OCI-LY1 (cell line): ENCODE measurements at regions not wholly inside any gene's neighbourhood (a gene's known extent, or its start where the extent isn't known, plus 50 kb on each side); places are given as distances from the start of the nearest gene placed in this dataset.

Experiments
- H2AFZ ChIP-seq: fragments of 200-600 bp; sonication (generic), shearing (Covaris generic); 2 replicates; pipeline ENCODE4 v1.6.0; 2014; ENCODE audit warnings: antibody characterized with exemption, mild to moderate bottlenecking, low read length
- H3F3A ChIP-seq: fragments of 200-600 bp; sonication (generic), shearing (Covaris generic); 2 replicates; pipeline ENCODE4 v1.6.0; 2014; ENCODE audit warnings: mild to moderate bottlenecking, antibody characterized with exemption, low read length, moderate library complexity; ENCODE audit not compliant: insufficient read depth
- H3K27ac ChIP-seq: fragments of 200-600 bp; sonication (generic); 2 replicates; pipeline ENCODE4 v1.5.1; 2014; ENCODE audit warnings: low read length, mixed run types, mild to moderate bottlenecking, low read depth; ENCODE audit not compliant: poor library complexity, severe bottlenecking
- H3K27me3 ChIP-seq: fragments of 200-600 bp; sonication (generic); 2 replicates; pipeline ENCODE4 v1.6.0; 2014; ENCODE audit warnings: antibody characterized with exemption, mild to moderate bottlenecking, low read length, moderate library complexity; ENCODE audit not compliant: insufficient read depth
- H3K36me3 ChIP-seq: fragments of 200-600 bp; sonication (generic); 2 replicates; pipeline ENCODE4 v1.6.1; 2014; ENCODE audit warnings: mild to moderate bottlenecking, antibody characterized with exemption, low read length, moderate library complexity, mixed read lengths; ENCODE audit not compliant: insufficient read depth
- H3K4me1 ChIP-seq: fragments of 200-600 bp; sonication (generic); 2 replicates; pipeline ENCODE4 v1.5.1; 2014; ENCODE audit warnings: mild to moderate bottlenecking, low read length, moderate library complexity; ENCODE audit not compliant: insufficient read depth, severe bottlenecking
- H3K4me2 ChIP-seq: fragments of 200-600 bp; sonication (generic), shearing (Covaris generic); 2 replicates; pipeline ENCODE4 v1.6.1; 2014; ENCODE audit warnings: low read length
- H3K4me3 ChIP-seq: fragments of 200-600 bp; sonication (generic); 2 replicates; pipeline ENCODE4 v1.5.1; 2014; ENCODE audit warnings: low read length, low read depth, mild to moderate bottlenecking, mixed read lengths; ENCODE audit not compliant: poor library complexity, severe bottlenecking
- H3K79me2 ChIP-seq: fragments of 200-600 bp; shearing (Covaris generic); 2 replicates; pipeline ENCODE4 v1.6.1; 2016; ENCODE audit warnings: mixed run types, low read length, mixed read lengths; ENCODE audit not compliant: insufficient read depth
- H3K9ac ChIP-seq: fragments of 200-600 bp; sonication (generic), shearing (Covaris generic); 2 replicates; pipeline ENCODE4 v1.6.1; 2014; ENCODE audit warnings: mild to moderate bottlenecking, low read length, mixed read lengths
- H3K9me2 ChIP-seq: fragments of 200-600 bp; sonication (generic), shearing (Covaris generic); 2 replicates; pipeline ENCODE4 v1.6.1; 2014; ENCODE audit warnings: low read depth, mild to moderate bottlenecking, low read length, mixed read lengths
- H3K9me3 ChIP-seq: fragments of 200-600 bp; shearing (Covaris generic); 2 replicates; pipeline ENCODE4 v1.6.1; 2014; ENCODE audit warnings: low read length, mixed read lengths
- H4K20me1 ChIP-seq: fragments of 200-600 bp; sonication (generic), shearing (Covaris generic); 2 replicates; pipeline ENCODE4 v1.6.0; 2016; ENCODE audit warnings: mild to moderate bottlenecking, low read length; ENCODE audit not compliant: insufficient read depth
- EZH2 ChIP-seq: fragments of 200-600 bp; sonication (generic), shearing (Covaris generic); IDR thresholded peaks from 2 replicates; pipeline ENCODE4 v1.8.0; 2017; ENCODE audit warnings: borderline replicate concordance, mixed run types, mild to moderate bottlenecking, antibody characterized with exemption, low read length, moderate library complexity, mixed read lengths
- TF ChIP-seq, protein P1 (sequence below): fragments of 200-600 bp; sonication (generic), shearing (Covaris generic); IDR thresholded peaks from 2 replicates; pipeline ENCODE4 v1.5.1; 2017; ENCODE audit warnings: mild to moderate bottlenecking, antibody characterized with exemption, low read length, moderate library complexity, mixed read lengths

GRCh38 chr1:168468042-168468809 is 75.6 kb downstream of the XCL2 start:
- Histone ChIP-seq H2AFZ (no peak overlapping the region), H3K36me3 (no peaks in the 10 kb centered on the region), H3F3A (no peaks in the 10 kb centered on the region)

DNA sequence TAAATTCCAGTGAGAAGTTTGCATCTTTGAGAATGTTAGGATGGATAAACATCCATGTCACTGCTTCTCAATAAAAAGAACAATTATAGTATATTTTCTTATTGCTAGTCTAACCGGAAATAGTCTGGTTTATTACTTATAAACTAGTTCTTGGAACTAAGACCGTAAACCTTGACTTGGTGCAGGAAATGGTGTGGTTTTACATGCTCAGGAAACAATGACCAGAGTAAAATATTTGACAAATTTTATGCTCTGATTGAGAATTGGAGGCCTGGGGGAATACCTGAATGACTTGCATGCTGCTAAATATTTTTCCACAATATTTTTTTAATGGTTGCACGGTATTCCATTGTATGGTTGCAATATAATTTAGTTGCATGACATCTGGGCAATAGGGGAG is 76.3 kb downstream of the XCL2 start:
- no peaks in the 10 kb centered on the region; the same call in 1 of the 2 replicates for H3K27me3 ChIP-seq
- no peaks in the 10 kb centered on the region for H4K20me1 ChIP-seq
- H3K4me3 ChIP-seq, result no peak overlapping the region
- no peak overlapping the region for H3K27ac ChIP-seq
- no peaks in the 10 kb centered on the region for H3F3A ChIP-seq
- no peaks in the 10 kb centered on the region for H3K36me3 ChIP-seq
- TF ChIP-seq, protein P1, sequence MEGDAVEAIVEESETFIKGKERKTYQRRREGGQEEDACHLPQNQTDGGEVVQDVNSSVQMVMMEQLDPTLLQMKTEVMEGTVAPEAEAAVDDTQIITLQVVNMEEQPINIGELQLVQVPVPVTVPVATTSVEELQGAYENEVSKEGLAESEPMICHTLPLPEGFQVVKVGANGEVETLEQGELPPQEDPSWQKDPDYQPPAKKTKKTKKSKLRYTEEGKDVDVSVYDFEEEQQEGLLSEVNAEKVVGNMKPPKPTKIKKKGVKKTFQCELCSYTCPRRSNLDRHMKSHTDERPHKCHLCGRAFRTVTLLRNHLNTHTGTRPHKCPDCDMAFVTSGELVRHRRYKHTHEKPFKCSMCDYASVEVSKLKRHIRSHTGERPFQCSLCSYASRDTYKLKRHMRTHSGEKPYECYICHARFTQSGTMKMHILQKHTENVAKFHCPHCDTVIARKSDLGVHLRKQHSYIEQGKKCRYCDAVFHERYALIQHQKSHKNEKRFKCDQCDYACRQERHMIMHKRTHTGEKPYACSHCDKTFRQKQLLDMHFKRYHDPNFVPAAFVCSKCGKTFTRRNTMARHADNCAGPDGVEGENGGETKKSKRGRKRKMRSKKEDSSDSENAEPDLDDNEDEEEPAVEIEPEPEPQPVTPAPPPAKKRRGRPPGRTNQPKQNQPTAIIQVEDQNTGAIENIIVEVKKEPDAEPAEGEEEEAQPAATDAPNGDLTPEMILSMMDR, result no peak
- TF ChIP-seq EZH2, result no peak
- H2AFZ ChIP-seq, result no peak overlapping the region
- H3K4me1 ChIP-seq, result no peaks in the 10 kb centered on the region
- H3K9ac ChIP-seq, result no peak overlapping the region
- no peaks in the 10 kb centered on the region for H3K9me3 ChIP-seq
- H3K4me2 ChIP-seq, result no peak overlapping the region
- H3K9me2 ChIP-seq, result no peaks in the 10 kb centered on the region
- no peaks in the 10 kb centered on the region for H3K79me2 ChIP-seq

More at GRCh38 chr1:168468042-168468809, 75.6 kb downstream of the XCL2 start:
- H3K27me3 ChIP-seq, result no peaks in the 10 kb centered on the region
- H3K79me2 ChIP-seq, result no peaks in the 10 kb centered on the region
- TF ChIP-seq, protein P1, result no peak
- TF ChIP-seq EZH2, result no peak
- H3K9me3 ChIP-seq, result no peaks in the 10 kb centered on the region
- no peak overlapping the region for H3K27ac ChIP-seq
- H3K4me1 ChIP-seq, result no peaks in the 10 kb centered on the region
- H3K9me2 ChIP-seq, result no peaks in the 10 kb centered on the region
- H3K4me2 ChIP-seq, result no peak overlapping the region
- H3K9ac ChIP-seq, result no peak overlapping the region
- no peak overlapping the region for H3K4me3 ChIP-seq
- no peaks in the 10 kb centered on the region for H4K20me1 ChIP-seq

GRCh38 chr1:168466714-168467131 is 77.1 kb downstream of the XCL2 start:
- no peak overlapping the region for H3K4me2 ChIP-seq
- no peaks in the 10 kb centered on the region for H3K36me3 ChIP-seq
- H3F3A ChIP-seq, result no peaks in the 10 kb centered on the region
- no peak overlapping the region for H2AFZ ChIP-seq
- no peaks in the 10 kb centered on the region for H3K9me2 ChIP-seq
- no peaks in the 10 kb centered on the region for H4K20me1 ChIP-seq
- H3K4me1 ChIP-seq, result no peaks in the 10 kb centered on the region
- no peaks in the 10 kb centered on the region for H3K9me3 ChIP-seq
- H3K79me2 ChIP-seq, result no peaks in the 10 kb centered on the region
- no peak overlapping the region for H3K4me3 ChIP-seq
- H3K27ac ChIP-seq, result no peak overlapping the region
- H3K27me3 ChIP-seq, result no peaks in the 10 kb centered on the region; the same call in 1 of the 2 replicates
- TF ChIP-seq, protein P1, result no peak
- TF ChIP-seq EZH2, result no peak
- H3K9ac ChIP-seq, result no peak overlapping the region
